ENCODE measurements at regions not wholly inside any gene's neighbourhood (a gene's known extent, or its start where the extent isn't known, plus 50 kb on each side); places are given as distances from the start of the nearest gene placed in this dataset.
A peak's percentile ranks its signal among the peaks of the same experiment; 100 is the strongest.

- no peak overlapping the region for H3K56ac ChIP-seq (replicated peaks; ENCODE audit: insufficient read length, low read depth, low read length)
- FAIRE-seq = no peak
- H3K23me2 ChIP-seq (ENCODE audit: low read depth, low read length) = no peaks in the 10 kb centered on the region
- no peak overlapping the region for H3K4me2 ChIP-seq (ENCODE audit: insufficient read depth in 1 of 2, low read depth in 2 of 2, low read length in 2 of 2)
- no peaks in the 10 kb centered on the region; a peak in 1 of 4 replicates for H3K9me3 ChIP-seq (ENCODE audit: insufficient read depth in 2 of 2, low read depth in 1 of 2, low read length in 1 of 2)
- H2AK5ac ChIP-seq (ENCODE audit: low read depth, low read length) = no peak overlapping the region
- no peak overlapping the region for H2BK15ac ChIP-seq (ENCODE audit: low read length)
- no peak overlapping the region for H3K14ac ChIP-seq (ENCODE audit: insufficient read length)
- no peak overlapping the region for H4K91ac ChIP-seq (replicated peaks; ENCODE audit: insufficient read length, low read length)
- no peaks in the 10 kb centered on the region for H3K79me2 ChIP-seq (ENCODE audit: control insufficient read depth in 1 of 2, insufficient read depth in 2 of 2, low read length in 2 of 2)
- peak overlapping the region; percentile 53; the same call in 1 of the 2 replicates for H2AFZ ChIP-seq (ENCODE audit: low read length)
- no peak overlapping the region for H3K27ac ChIP-seq (ENCODE audit: low read depth, low read length)
- 95% methylated on average over 6 of the region's 6 CpGs; no CpG with 5 or more reads in 1 of the 2 experiments for WGBS, 2 experiments (ENCODE audit: extremely low coverage in 1 of 2, insufficient coverage in 1 of 2, insufficient read length in 1 of 2, insufficient replicate concordance in 2 of 2, low coverage in 1 of 2, low lambda C conversion rate in 2 of 2, missing lambda C conversion rate in 1 of 2)
- H3K9ac ChIP-seq (replicated peaks in 1 of 4; ENCODE audit: extremely low read depth in 1 of 4, low read depth in 3 of 4, low read length in 3 of 4) = no peak overlapping the region
- no peak overlapping the region for H2BK20ac ChIP-seq (ENCODE audit: low read length)
- no peak overlapping the region for H3K4ac ChIP-seq (replicated peaks; ENCODE audit: insufficient read length, low read depth, low read length)
- H4K8ac ChIP-seq (ENCODE audit: extremely low read depth, insufficient read depth, low read length) = no peak overlapping the region
- H4K20me1 ChIP-seq (replicated peaks in 1 of 2; ENCODE audit: control insufficient read depth in 1 of 2, insufficient read depth in 2 of 2, low read length in 2 of 2) = no peaks in the 10 kb centered on the region
- no peak overlapping the region for H3K4me3 ChIP-seq (ENCODE audit: extremely low read depth in 1 of 4, insufficient read depth in 2 of 4, low read depth in 3 of 4, low read length in 4 of 4)
- H4K5ac ChIP-seq (ENCODE audit: insufficient read length, low read depth, low read length) = no peak overlapping the region
- H3K79me1 ChIP-seq (ENCODE audit: low read depth, low read length) = no peaks in the 10 kb centered on the region
- no peaks in the 10 kb centered on the region for H3K36me3 ChIP-seq (ENCODE audit: control insufficient read depth in 2 of 4, insufficient read depth in 4 of 4, low read length in 3 of 4)
- no peak overlapping the region for H2BK120ac ChIP-seq (replicated peaks; ENCODE audit: low read depth, low read length)
- no peak overlapping the region for H2BK12ac ChIP-seq (ENCODE audit: low read depth, low read length)
- DNase-seq (ENCODE audit: low read depth in 1 of 2, low spot score in 2 of 2) = no peak
- POLR2A ChIA-PET (ENCODE audit: partially characterized antibody) = no interaction called here
- H3K27me3 ChIP-seq (replicated peaks in 1 of 4; ENCODE audit: control insufficient read depth in 3 of 4, extremely low read depth in 1 of 4, insufficient read depth in 3 of 4, low read length in 3 of 4) = no peaks in the 10 kb centered on the region
- H3K4me1 ChIP-seq (replicated peaks in 1 of 4; ENCODE audit: control insufficient read depth in 3 of 4, insufficient read depth in 4 of 4, low read length in 3 of 4) = no peaks in the 10 kb centered on the region
- H3K23ac ChIP-seq (ENCODE audit: insufficient read length) = no peak overlapping the region
- CTCF ChIA-PET (ENCODE audit: partially characterized antibody) = interaction anchor here (0.6 to 1.5 kb wide), 6 partner anchors 10 to 780 kb away, joined by 3 to 5 read pairs (median 4); no protein-coding TSS in a partner anchor
- H3K18ac ChIP-seq (ENCODE audit: extremely low read depth, low read length) = no peak overlapping the region
- no peak overlapping the region for H2BK5ac ChIP-seq (ENCODE audit: low read depth, low read length)
- no peak for TF ChIP-seq TAF1 (IDR thresholded peaks at IDR 0.05; ENCODE audit: low read depth, low read length)
- no peak for TF ChIP-seq SAP30 (IDR thresholded peaks at IDR 0.05; ENCODE audit: insufficient read depth, insufficient replicate concordance, low read length)
- no peak for TF ChIP-seq TAF7 (optimal IDR thresholded peaks at IDR 0.05; ENCODE audit: borderline replicate concordance, low read depth, low read length)
- TF ChIP-seq TCF12 (IDR thresholded peaks at IDR 0.05; ENCODE audit: low read depth, low read length) = no peak
- no peak for TF ChIP-seq ATF3 (IDR thresholded peaks at IDR 0.05; ENCODE audit: insufficient read depth, low read depth, low read length)
- TF ChIP-seq MAFK (IDR thresholded peaks at IDR 0.05; ENCODE audit: low read depth, low read length) = no peak
- no peak for TF ChIP-seq CEBPB (IDR thresholded peaks at IDR 0.05; ENCODE audit: low read depth, low read length)
- TF ChIP-seq GABPA (IDR thresholded peaks at IDR 0.05; ENCODE audit: borderline replicate concordance, insufficient read depth, low read length) = no peak
- TF ChIP-seq TBP (IDR thresholded peaks at IDR 0.05; ENCODE audit: low read depth, low read length) = no peak
- no peak for TF ChIP-seq ATF2 (IDR thresholded peaks at IDR 0.05; ENCODE audit: low read length)
- TF ChIP-seq CREB1 (IDR thresholded peaks at IDR 0.05) = no peak
- no peak for TF ChIP-seq ASH2L (IDR thresholded peaks at IDR 0.05; ENCODE audit: low read length)
- no peak for TF ChIP-seq POLR2A (IDR thresholded peaks at IDR 0.05; ENCODE audit: control extremely low read depth in 1 of 2, low read depth in 2 of 2, low read length in 2 of 2)
Observed at GRCh38 chr11:82105331-82105998, 628.2 kb downstream of the FAM181B start.

Data from H1 (cell line).